ENCODE measurements at regions not wholly inside any gene's neighbourhood (a gene's known extent, or its start where the extent isn't known, plus 50 kb on each side); places are given as distances from the start of the nearest gene placed in this dataset.

DNA sequence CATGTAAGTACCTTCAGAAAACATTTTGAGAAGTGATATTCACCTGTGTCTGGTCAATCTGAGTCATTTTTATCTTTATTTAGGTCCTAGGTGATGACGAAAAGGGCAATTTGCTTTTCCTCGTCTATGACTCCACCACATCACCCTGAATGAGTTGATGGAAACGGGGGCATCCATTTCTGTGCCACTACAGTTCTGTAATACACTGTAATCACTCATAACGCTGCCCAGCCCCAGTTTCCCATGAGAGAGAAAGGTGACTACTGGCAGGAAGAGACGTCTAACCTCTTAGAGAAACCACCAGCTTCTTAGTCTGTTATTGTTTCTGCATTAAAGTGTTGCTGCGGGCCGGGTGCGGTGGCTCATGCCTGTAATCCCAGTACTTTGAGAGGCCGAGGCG, 205.3 kb upstream of the MKLN1 start:
- Histone ChIP-seq H3K4me1 (ENCODE audit: control insufficient read depth in 2 of 2, insufficient read depth in 2 of 2, low read length in 2 of 2) (peaks cover 37 to 38% of the 10 kb centered on the region in 2 donors), H3K27ac (ENCODE audit: low read length in 2 of 2) (no peak overlapping the region), H4K20me1 (ENCODE audit: control insufficient read depth, insufficient read depth, low read length, poor library complexity, severe bottlenecking) (no peaks in the 10 kb centered on the region), H3K79me2 (ENCODE audit: control insufficient read depth, insufficient read depth, low read length) (peaks cover 4% of the 10 kb centered on the region), H3K4me3 (ENCODE audit: control extremely low read depth in 1 of 5, extremely low read depth in 1 of 5, insufficient read depth in 1 of 5, low read depth in 2 of 5, low read length in 4 of 5) (no peak overlapping the region), H2AFZ (ENCODE audit: insufficient read depth, low read depth, low read length, poor library complexity, severe bottlenecking) (no peak overlapping the region), H3K9ac (ENCODE audit: low read length) (no peak overlapping the region), H3K9me3 (ENCODE audit: control extremely low read depth in 1 of 3, control insufficient read depth in 2 of 3, insufficient read depth in 1 of 3, low read length in 2 of 3) (peaks cover 0 to 18% (median 14%) of the 10 kb centered on the region in 3 donors), H3K27me3 (replicated peaks in 1 of 4; ENCODE audit: control extremely low read depth in 1 of 4, control insufficient read depth in 3 of 4, insufficient read depth in 4 of 4, low read length in 3 of 4) (no peaks in the 10 kb centered on the region), H3K4me2 (replicated peaks; ENCODE audit: low read depth, low read length, poor library complexity, severe bottlenecking) (no peak overlapping the region), H3K36me3 (replicated peaks in 1 of 2; ENCODE audit: control extremely low read depth in 1 of 2, control insufficient read depth in 1 of 2, extremely low read depth in 1 of 2, insufficient read depth in 2 of 2, low read length in 1 of 2) (no peaks in the 10 kb centered on the region)
- H3K4me1 Mint-ChIP-seq: peaks cover 41% of the 10 kb centered on the region
- WGBS (ENCODE audit: insufficient coverage): 83% methylated on average over 2 of the region's 10 CpGs
- H3K27ac Mint-ChIP-seq: peak overlapping the region; percentile 78
- H3K9me3 Mint-ChIP-seq (ENCODE audit: insufficient read depth): peaks cover 6% of the 10 kb centered on the region
- ChIA-PET POLR2A (interaction anchor here (0.6 to 4.7 kb wide), 2 partner anchors 8 to 13 kb away, joined by 3 to 104 read pairs; no protein-coding TSS in a partner anchor), CTCF (interaction anchor here (0.7 to 4.0 kb wide), 3 partner anchors 13 to 226 kb away, joined by 3 to 20 read pairs (median 3); no protein-coding TSS in a partner anchor)
- ATAC-seq (ENCODE audit: low read depth): no peak
- TF ChIP-seq EZH2 (IDR thresholded peaks at IDR 0.05; ENCODE audit: borderline replicate concordance, insufficient read depth, low read depth, low read length, poor library complexity, severe bottlenecking): no peak
- TF ChIP-seq, protein P1, sequence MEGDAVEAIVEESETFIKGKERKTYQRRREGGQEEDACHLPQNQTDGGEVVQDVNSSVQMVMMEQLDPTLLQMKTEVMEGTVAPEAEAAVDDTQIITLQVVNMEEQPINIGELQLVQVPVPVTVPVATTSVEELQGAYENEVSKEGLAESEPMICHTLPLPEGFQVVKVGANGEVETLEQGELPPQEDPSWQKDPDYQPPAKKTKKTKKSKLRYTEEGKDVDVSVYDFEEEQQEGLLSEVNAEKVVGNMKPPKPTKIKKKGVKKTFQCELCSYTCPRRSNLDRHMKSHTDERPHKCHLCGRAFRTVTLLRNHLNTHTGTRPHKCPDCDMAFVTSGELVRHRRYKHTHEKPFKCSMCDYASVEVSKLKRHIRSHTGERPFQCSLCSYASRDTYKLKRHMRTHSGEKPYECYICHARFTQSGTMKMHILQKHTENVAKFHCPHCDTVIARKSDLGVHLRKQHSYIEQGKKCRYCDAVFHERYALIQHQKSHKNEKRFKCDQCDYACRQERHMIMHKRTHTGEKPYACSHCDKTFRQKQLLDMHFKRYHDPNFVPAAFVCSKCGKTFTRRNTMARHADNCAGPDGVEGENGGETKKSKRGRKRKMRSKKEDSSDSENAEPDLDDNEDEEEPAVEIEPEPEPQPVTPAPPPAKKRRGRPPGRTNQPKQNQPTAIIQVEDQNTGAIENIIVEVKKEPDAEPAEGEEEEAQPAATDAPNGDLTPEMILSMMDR (IDR thresholded peaks at IDR 0.05): no peak
- intact Hi-C loops (cut with micrococcal nuclease): no loop called here
- no peak for DNase-seq
- peak overlapping the region; percentile 45 for H3K4me3 Mint-ChIP-seq
- H3K27me3 Mint-ChIP-seq: no peaks in the 10 kb centered on the region

DNA sequence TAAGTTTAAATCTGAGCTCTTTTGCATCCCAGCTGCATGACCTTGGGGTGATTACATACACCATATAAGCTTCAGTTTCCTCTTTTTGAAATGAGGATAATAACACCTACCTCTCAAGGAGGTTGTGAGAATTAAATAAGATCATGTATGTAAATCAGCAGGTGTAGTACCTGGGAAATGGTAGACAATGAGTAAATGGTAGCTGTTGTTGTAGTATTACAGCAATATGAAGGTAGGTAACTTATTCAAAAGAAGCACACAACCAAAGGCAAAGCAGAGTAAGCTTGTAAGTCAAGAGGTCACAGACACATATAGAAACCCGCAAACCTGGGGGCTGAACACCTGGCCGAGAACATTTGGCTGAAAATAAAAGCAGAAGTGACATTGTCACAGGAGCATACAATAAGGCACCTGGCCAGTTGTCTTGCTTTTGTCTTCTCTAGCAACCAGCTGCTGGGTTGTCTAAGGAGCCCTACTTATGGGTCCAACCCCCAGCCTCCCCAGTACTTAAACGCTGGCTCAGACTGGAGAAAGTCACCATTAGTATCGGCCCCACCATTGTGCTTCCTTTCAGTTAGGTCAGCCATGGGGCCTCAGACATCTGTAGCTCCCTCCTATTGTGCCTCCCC, 203.6 kb upstream of the MKLN1 start:
- CTCF ChIA-PET: interaction anchor here (0.6 to 4.0 kb wide), 15 partner anchors 9 to 203 kb away, joined by 3 to 20 read pairs (median 4); partner anchors contain the start of gene MKLN1
- H3K27me3 ChIP-seq (replicated peaks in 1 of 4; ENCODE audit: control extremely low read depth in 1 of 4, control insufficient read depth in 3 of 4, insufficient read depth in 4 of 4, low read length in 3 of 4): no peaks in the 10 kb centered on the region
- H4K20me1 ChIP-seq (ENCODE audit: control insufficient read depth, insufficient read depth, low read length, poor library complexity, severe bottlenecking): no peaks in the 10 kb centered on the region
- ATAC-seq (ENCODE audit: low read depth) (peak; percentile 84), DNase-seq (peak; percentile 92)
- peak overlapping the region; percentile 52 for H3K4me2 ChIP-seq (replicated peaks; ENCODE audit: low read depth, low read length, poor library complexity, severe bottlenecking)
- intact Hi-C loops (cut with micrococcal nuclease): loop anchor here (1.0 kb wide), 1 partner anchor 16 kb away; no protein-coding TSS in a partner anchor
- peak overlapping the region; percentile 90 for H3K27ac Mint-ChIP-seq
- H3K79me2 ChIP-seq (ENCODE audit: control insufficient read depth, insufficient read depth, low read length): no peaks in the 10 kb centered on the region
- H3K4me1 ChIP-seq (ENCODE audit: control insufficient read depth in 2 of 2, insufficient read depth in 2 of 2, low read length in 2 of 2): peaks cover 37 to 38% of the 10 kb centered on the region in 2 donors
- H3K4me3 ChIP-seq (ENCODE audit: control extremely low read depth in 1 of 5, extremely low read depth in 1 of 5, insufficient read depth in 1 of 5, low read depth in 2 of 5, low read length in 4 of 5): peak overlapping the region in 2 of 5 experiments; percentile 11
- H3K9ac ChIP-seq (ENCODE audit: low read length): no peak overlapping the region
- POLR2A ChIA-PET: interaction anchor here (1.0 to 4.7 kb wide), 4 partner anchors 15 to 103 kb away, joined by 3 to 104 read pairs (median 4); no protein-coding TSS in a partner anchor
- no peaks in the 10 kb centered on the region for H3K9me3 Mint-ChIP-seq (ENCODE audit: insufficient read depth)
- no peaks in the 10 kb centered on the region for H3K27me3 Mint-ChIP-seq
- H3K27ac ChIP-seq (ENCODE audit: low read length in 2 of 2): peak overlapping the region; percentile 74 to 77
- peaks cover 39% of the 10 kb centered on the region for H3K4me1 Mint-ChIP-seq
- WGBS (ENCODE audit: insufficient coverage): 22% methylated on average over 4 of the region's 4 CpGs
- no peaks in the 10 kb centered on the region for H3K36me3 ChIP-seq (replicated peaks in 1 of 2; ENCODE audit: control extremely low read depth in 1 of 2, control insufficient read depth in 1 of 2, extremely low read depth in 1 of 2, insufficient read depth in 2 of 2, low read length in 1 of 2)
- H2AFZ ChIP-seq (ENCODE audit: insufficient read depth, low read depth, low read length, poor library complexity, severe bottlenecking): no peak overlapping the region
- no peak for TF ChIP-seq EZH2 (IDR thresholded peaks at IDR 0.05; ENCODE audit: borderline replicate concordance, insufficient read depth, low read depth, low read length, poor library complexity, severe bottlenecking)
- TF ChIP-seq, protein P1 (IDR thresholded peaks at IDR 0.05): no peak
- peak overlapping the region; percentile 66 for H3K4me3 Mint-ChIP-seq
- H3K9me3 ChIP-seq (ENCODE audit: control extremely low read depth in 1 of 3, control insufficient read depth in 2 of 3, insufficient read depth in 1 of 3, low read length in 2 of 3): peaks cover 0 to 11% (median 7%) of the 10 kb centered on the region in 3 donors

All from B cell (primary cell).